Erythroblast (primary cell): ENCODE measurements at regions not wholly inside any gene's neighbourhood (a gene's known extent, or its start where the extent isn't known, plus 50 kb on each side); places are given as distances from the start of the nearest gene placed in this dataset.

Experiments used
- DNase-seq, 2 experiments: peaks; one replicate each; lab custom pipeline; 2025; lab: John Stamatoyannopoulos, UW
- GATA1 ChIP-seq: IDR thresholded peaks from 2 replicates; pipeline ENCODE4 v1.6.1; 2011; ENCODE audit warnings: low read depth, mild to moderate bottlenecking, control low read depth, low read length, moderate library complexity
- POLR2A ChIP-seq: IDR thresholded peaks from 2 replicates; pipeline ENCODE4 v1.6.1; 2011; ENCODE audit warnings: mild to moderate bottlenecking, low read length

GRCh38 chr1:101739826-101740330 is 256.8 kb downstream of the OLFM3 start:
- no peak for TF ChIP-seq GATA1
- TF ChIP-seq POLR2A = no peak

GRCh38 chr1:101741910-101742309 is 254.8 kb downstream of the OLFM3 start:
- TF ChIP-seq GATA1 (no peak), POLR2A (no peak)
- no peak for DNase-seq

More at GRCh38 chr1:101739826-101740330, 256.8 kb downstream of the OLFM3 start:
- no peak for DNase-seq

GRCh38 chr1:101742509-101742908 is 254.2 kb downstream of the OLFM3 start:
- DNase-seq = no peak
- TF ChIP-seq GATA1 = no peak
- TF ChIP-seq POLR2A = no peak

- DNase-seq = no peak
Measured at GRCh38 chr1:101745551-101746270, 251.0 kb downstream of the OLFM3 start.

GRCh38 chr1:101748077-101748476 is 248.6 kb downstream of the OLFM3 start:
- TF ChIP-seq GATA1 (no peak), POLR2A (no peak)
- DNase-seq = no peak

More at GRCh38 chr1:101745551-101746270, 251.0 kb downstream of the OLFM3 start:
- no peak for TF ChIP-seq POLR2A
- TF ChIP-seq GATA1 = no peak
